SHP77 treated with DMSO at 0.1 percent for 48 hours (cell line): ENCODE measurements at regions not wholly inside any gene's neighbourhood (a gene's known extent, or its start where the extent isn't known, plus 50 kb on each side); places are given as distances from the start of the nearest gene placed in this dataset.

ENCODE experiments used
- DNase-seq: peaks from one replicate; lab custom pipeline; 2025; lab: John Stamatoyannopoulos, UW

GRCh38 chr15:37698679-37699078 is 235.8 kb upstream of the TMCO5A start:
- no peak for DNase-seq

- no peak for DNase-seq
These were observed 233.2 kb upstream of the TMCO5A start for GRCh38 chr15:37701230-37701629.

GRCh38 chr15:37709669-37710068 is 224.8 kb upstream of the TMCO5A start:
- no peak for DNase-seq

GRCh38 chr15:37715101-37715500 is 219.3 kb upstream of the TMCO5A start:
- no peak for DNase-seq

- DNase-seq: no peak
These were observed 214.2 kb upstream of the TMCO5A start for GRCh38 chr15:37720267-37720666.

DNA sequence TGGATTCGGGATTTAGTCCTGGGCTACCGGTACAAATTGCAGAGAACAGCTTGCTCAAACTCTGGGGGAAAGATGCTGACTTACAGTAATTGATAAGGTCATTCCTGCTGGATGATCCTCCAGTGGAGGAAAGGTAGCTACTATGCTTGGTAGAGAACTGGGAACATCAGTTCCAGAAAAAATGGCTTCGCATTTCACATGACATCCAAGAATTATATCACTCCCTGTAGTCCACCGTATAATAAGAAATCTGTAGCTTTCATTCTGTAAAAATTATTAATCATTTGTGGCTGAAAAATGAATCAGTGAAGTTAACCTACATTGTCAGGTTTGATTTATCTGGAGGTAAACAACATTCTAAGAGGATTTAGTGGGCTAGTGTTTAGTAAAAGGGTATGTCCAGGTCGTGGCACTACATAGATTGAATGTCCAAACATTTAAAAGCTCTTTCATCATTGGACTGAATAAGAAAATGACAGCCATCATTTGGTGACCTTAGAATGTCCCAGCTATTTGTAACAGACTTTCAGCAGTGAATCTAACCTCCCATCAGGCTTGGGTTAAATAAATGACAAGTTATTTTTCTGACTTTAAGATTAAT is 203.2 kb upstream of the TMCO5A start:
- DNase-seq: no peak

DNA sequence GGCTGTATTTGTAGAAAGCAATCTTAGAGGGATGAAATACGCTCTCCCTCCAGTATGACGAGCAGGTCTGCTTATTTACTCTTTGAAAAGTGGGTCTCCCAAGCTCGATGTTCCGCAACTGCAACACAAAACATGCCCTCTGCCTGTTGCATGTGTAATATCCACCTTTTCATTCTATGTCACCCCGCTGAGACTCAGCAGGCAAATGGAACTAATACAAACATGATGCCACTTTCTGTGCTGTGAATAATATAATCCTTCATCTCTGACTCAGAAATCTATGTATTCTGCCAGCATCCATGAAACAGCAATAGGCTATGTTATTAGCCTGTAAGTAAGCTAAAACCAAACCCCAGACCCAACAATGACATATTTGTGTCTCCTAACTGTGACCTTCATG is 200.8 kb upstream of the TMCO5A start:
- DNase-seq: no peak

DNA sequence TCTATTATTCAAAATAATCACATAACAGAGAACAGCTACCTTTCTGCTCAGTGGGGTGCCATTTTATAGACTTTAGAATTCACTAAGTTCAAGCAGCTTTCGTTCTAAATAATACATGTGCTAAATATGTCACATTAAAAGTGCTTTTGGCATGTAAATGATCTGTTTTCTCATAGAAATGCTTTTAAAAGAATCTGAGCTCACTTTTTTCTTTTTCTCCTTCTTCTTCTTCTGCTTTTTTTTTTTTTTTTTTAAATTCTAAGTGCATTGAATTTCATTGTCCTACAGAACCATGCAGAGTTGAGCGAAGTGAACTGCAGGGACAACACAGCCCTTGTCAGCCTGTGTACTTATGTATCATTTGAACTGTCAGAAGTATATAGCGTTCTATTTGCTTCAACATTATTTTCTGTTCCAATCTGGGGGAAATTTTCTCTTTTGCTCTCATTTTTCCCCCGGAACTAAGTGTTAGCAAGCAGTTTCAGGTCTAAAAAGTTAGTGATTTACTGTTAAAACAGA is 193.8 kb upstream of the TMCO5A start:
- DNase-seq: no peak

DNA sequence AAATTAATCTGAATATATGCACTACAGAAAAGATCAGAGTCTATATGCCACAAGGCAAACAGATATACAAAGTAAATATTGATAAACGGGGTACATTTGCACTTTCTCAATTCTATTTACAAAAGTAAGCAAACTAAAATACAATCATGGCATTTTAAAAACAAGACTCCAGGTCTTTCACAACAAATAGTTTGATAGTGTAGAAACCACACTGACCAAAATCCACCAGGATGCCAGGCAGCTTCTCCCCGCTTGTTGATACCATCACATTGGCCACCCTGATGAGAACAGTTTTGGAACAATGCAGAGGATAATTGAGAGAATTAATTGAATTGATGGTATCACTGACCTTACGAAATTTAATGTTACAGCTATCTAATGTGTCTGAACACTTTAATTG is 190.6 kb upstream of the TMCO5A start:
- DNase-seq: no peak

- no peak for DNase-seq
These were observed 189.9 kb upstream of the TMCO5A start for GRCh38 chr15:37744521-37744920.

GRCh38 chr15:37751401-37751800 is 183.0 kb upstream of the TMCO5A start:
- DNase-seq: no peak

GRCh38 chr15:37756407-37756806 is 178.0 kb upstream of the TMCO5A start:
- no peak for DNase-seq

- DNase-seq: no peak
These were observed 176.0 kb upstream of the TMCO5A start for GRCh38 chr15:37758412-37758811.

- no peak for DNase-seq
These were observed 169.7 kb upstream of the TMCO5A start for GRCh38 chr15:37764733-37765191.

DNA sequence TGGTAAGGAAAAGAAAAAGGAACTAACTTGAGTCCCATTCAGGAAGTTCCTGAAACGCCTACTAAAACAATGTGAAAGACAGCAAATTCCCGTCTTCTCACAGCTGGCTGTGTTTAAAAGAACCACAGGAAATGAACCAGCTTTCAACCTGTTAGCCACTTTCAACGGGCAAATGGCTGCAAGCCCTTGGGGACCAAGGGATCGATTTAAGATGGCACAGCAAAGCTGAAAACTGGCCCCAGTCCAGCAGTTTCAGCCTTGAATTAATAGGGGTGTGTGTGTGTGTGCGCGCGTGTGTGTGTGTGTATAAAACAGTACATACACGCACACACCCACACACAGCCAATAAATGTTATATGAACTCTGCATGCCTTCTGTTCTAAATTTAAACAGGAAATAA is 168.7 kb upstream of the TMCO5A start:
- DNase-seq: no peak

DNA sequence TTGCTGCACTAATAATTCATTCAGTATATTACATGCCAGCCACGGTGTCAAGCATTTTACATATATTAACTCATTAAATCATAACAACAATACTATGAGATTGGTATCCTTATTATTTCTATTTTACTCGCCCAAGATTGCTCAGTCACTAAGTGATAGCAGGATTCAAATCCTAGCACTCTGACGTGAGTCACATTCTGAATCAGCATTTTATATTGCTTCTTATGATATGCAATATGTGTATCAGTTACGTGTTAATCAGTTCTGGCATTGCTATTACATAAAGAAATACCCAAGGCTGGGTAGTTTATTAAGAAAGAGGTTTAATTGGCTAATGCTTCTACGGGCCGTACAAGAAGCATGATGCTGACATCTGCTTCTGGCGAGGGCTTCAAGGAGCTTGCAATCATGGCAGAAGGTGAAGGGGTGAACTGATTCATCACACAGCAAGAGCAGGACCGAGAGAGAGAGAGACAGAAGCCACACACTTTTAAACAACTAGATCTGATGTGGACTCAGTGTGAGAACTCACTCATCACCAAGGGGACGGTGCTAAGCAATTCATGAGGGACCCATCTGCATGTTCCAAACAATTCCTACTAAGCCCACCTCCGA is 166.5 kb upstream of the TMCO5A start:
- DNase-seq: no peak

- DNase-seq: no peak
These were observed 163.0 kb upstream of the TMCO5A start for GRCh38 chr15:37771465-37771864.

GRCh38 chr15:37773111-37773860 is 161.2 kb upstream of the TMCO5A start:
- no peak for DNase-seq

GRCh38 chr15:37774961-37775360 is 159.5 kb upstream of the TMCO5A start:
- DNase-seq: no peak

GRCh38 chr15:37777006-37777405 is 157.4 kb upstream of the TMCO5A start:
- DNase-seq: no peak

DNA sequence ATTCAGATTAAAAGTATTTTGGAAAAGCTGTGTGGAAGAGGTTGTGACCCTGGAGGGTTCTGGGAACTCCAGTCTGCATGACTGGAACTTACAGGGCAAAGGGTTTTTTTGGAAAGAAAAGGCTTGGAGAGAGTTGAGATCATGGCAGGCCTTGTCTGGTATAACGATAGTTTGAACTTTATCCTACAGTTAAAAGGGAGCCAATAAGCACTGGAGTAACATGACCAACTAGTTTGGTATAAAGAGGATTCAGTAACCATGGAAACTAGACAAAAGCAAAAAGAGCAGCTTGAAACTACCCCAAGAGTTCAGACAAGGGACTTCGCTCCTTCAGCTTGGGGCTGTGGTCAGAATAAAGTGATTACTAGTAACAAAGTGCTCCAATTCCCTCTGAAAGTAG is 151.2 kb upstream of the TMCO5A start:
- no peak for DNase-seq

DNA sequence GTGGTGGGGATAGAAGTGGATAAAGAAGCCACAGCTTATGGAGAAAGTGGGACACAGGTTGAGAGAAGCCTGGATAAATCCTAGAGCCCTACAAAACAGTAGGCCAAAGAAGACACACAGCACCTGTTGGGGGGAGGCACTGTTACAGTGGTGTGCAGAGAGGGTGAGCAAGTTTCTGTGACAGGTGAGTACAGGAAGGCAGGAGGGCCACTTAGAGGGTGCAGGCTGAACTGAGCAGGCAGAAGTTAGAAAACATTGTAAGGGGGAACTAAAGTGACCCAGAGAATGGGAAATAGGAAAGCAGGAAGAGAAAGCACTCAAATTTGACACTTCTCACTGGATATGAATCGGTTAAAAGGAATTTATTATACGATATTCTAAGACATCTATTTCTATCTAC is 146.1 kb upstream of the TMCO5A start:
- no peak for DNase-seq

DNA sequence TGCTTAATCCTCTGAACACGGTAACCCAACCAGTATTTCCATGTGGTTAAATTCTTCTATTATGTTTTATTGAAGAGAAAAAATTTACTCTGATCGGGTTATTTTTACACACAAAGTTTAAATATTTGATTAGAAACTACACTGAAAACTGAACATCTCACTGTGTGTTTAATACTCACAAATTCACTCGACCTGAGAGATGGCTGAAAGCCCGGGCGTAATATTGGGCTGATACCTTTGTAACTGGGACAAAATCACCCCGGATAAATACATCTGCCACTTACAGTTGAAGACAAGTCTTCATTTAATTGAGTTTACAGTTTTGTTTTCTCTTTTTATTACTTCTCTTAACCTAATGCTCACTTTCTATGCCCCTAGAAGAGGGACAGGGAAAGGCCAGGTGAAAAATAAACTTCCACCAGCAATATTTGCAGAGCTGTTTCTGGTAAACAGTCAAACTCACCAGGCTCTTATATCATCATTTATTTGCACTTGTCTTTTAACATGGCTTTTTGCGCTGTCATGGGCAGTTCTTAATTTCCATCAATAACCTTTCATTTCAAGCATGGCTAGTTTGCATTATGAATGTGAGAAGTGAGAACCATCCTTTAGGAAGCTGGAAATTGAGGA is 145.6 kb upstream of the TMCO5A start:
- peak; percentile 52 for DNase-seq
